ENCODE measurements at regions not wholly inside any gene's neighbourhood (a gene's known extent, or its start where the extent isn't known, plus 50 kb on each side); places are given as distances from the start of the nearest gene placed in this dataset.

GRCh38 chr3:198113206-198114053 is 153.4 kb downstream of the LMLN start:
- TF ChIP-seq POLR2AphosphoS5 (IDR thresholded peaks at IDR 0.05; ENCODE audit: control insufficient read depth, insufficient read depth, low read depth, low read length) (no peak), BCLAF1 (IDR thresholded peaks at IDR 0.05; ENCODE audit: borderline replicate concordance in 1 of 2, control insufficient read depth in 1 of 2, low read depth in 2 of 2, low read length in 1 of 2) (no peak), ELF1 (tag; IDR thresholded peaks at IDR 0.05) (no peak), HDGF (IDR thresholded peaks at IDR 0.05) (no peak)

All from K562 (cell line).